T1000 (cell line): ENCODE measurements at regions not wholly inside any gene's neighbourhood (a gene's known extent, or its start where the extent isn't known, plus 50 kb on each side); places are given as distances from the start of the nearest gene placed in this dataset.
"Not testable (repeated sequence)": the region's sequence is repeated elsewhere in the genome, so short reads cannot be mapped to it uniquely, and the experiment has no call there.

Experiments used
- DNase-seq: peaks from one replicate; lab custom pipeline; 2025; ENCODE audit warnings: mixed read lengths; lab: John Stamatoyannopoulos, UW

DNA sequence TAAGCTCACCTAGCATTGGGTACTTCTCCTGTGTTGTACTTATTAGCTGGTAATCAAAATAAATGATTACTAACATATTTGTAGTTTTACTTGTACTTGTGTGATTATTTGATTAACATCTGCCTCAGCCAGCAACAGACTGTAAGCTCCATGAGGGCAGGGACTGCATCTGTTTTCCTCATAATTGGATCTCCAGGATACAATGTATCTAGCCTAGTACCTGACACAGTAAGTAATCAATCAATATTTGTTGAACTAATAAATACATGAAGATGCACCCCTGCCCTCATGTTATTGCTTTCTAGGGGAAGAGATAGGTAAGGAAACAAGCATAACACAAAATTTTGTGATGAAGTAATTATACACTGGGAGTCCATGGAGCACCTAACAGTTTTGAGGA lies 101.5 kb downstream of the TENT5C start:
- DNase-seq: no peak

DNA sequence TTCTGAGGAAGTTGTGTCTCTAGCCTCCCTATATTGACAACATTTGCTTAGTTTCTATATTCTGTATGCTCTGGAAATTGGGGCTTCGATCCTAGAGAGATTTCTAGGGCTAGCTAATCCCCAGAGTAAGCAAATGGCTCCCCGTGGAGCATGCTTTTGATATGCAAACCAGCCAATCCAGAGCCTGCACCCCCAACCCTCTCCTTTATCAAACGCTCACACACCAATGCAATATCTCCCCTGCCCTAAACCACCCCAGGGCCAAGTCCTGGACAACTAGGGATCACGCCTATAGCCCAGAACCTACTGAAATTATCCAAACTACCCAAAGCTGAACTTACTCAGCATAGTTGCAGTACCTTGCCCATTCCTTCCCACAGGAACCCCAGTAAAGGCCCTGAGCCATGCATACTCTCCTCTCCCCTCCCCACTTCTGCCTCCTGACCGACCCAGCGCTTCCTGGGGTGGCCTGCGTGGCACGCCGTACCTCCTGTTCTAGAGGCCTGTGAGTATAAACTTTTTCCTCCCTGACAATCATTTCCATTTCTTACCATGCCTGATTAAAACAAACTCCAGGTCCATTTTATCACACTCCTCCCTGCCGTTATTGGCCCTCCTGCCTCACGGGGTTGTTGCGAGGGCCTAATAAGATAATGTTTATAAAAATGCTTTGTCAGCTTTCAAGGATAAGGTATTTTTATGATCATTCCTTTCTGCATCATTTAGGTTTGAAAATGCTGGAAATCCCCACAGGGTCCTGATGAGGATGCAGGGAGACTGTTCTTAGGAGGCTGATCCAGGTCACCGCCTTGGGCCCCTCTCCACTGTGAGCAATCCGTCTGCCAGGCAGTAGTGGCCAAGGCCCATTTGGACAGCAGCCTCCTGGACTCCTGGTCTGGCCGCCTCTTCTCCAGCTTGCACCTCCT lies 102.7 kb downstream of the TENT5C start:
- DNase-seq: no peak

DNA sequence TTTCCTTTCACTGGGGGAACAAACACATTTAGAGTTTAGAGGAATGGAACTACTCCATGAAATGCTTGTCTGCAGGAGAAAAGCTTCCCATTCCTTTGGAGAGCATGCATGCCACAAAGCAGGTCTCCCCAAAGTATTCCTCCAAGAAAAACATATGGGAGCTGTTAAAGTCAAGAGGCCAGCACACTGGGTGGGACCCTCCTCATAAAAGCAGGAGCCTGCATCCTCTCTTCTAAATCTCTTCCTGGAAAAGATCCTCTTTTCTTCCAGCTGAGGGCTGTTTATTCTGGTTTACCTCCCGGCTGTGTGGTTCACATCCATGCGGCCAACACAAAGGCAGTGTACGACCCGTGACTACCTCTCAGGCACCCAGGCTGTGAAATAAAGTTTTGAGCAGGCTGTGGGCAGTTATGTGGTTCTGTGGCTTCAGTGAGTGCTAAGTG lies 103.4 kb downstream of the TENT5C start:
- DNase-seq: no peak

DNA sequence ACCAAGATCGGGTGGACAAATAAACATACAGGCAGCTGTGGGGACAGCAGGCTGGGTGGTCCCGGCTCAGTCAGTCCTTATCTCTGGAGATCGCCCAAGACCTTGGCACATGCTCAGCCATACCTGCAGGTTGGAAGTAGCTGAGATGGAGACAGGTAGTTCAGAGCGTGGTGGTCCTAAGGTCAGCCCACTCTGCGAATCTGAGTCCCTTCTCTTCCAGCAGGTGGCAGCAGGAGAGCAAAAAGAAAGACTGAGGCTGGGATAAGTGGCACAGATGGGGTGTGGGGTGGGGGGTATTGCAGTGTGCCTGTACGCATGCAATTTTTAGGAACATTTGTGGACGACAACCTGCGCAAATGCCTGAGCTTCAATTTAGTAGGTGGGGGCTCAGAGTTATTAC lies 104.9 kb downstream of the TENT5C start:
- no peak for DNase-seq

DNA sequence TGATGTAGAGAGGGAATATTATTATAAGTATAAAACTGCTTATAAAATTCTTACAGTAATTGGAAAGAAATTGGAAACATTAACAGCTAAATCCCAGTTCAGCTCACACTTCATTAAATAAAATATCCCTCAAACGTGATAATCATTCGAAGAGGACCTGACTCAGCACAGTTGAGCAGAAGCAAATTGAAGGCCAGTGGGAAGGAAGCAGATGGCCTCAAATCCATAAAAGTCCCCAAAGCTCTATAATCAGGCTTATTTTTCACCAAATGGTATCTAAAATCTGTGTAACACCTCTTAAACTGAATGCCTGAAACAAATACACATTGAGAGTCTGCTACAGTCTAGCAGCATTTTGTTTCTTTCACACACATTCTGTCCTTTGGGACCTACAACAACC lies 106.8 kb downstream of the TENT5C start:
- no peak for DNase-seq

DNA sequence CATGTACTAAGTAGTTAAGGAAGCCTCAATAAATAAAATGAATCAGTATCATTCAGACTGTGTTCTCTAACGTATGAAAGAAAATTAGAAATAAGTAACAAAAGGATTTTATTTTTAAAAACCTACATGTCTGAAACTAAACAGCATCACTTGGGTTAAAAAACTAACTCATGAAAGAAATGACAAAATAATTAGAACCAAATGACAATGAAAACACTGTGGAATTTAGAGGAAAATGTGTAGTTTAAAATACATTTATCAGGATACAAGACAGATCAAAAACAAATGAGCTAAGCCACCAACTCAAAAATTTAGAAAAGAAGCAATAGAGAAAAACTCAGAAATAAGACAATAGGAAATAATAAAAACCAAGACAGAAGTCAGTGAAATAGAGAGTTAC lies 108.7 kb downstream of the TENT5C start:
- DNase-seq: no peak

DNA sequence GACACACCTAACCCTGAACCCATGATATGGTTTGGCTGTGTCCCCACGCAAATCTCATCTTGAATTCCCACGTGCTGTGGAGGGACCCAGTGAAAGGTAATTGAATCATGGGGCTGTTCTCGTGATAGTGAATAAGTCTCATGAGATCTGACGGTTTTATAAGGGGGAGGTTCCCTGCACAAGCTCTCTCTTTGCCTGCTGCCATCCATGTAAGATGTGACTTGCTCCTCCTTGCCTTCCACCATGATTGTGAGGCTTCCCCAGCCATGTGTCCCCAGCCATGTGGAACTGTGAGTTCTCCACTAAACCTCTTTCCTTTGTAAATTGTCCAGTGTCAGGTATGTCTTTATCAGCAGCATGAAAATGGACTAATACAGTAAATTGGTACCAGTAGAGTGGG lies 110.2 kb downstream of the TENT5C start:
- not testable (repeated sequence) for DNase-seq

DNA sequence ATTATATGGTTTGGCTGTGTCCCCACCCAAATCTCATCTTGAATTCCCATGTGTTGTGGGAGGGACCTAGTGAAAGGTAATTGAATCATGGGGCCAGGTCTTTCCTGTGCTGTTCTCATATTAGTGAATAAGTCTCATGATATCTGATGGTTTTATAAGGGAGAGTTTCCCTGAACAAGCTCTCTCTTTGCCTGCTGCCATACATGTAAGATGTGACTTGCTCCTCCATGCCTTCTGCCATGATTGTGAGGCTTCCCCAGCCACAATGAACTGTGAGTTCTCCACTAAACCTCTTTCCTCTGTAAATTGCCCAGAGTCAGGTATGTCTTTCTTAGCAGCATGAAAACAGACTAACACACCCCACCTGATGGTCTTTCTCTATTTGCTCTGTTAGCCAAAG lies 112.1 kb downstream of the TENT5C start:
- not testable (repeated sequence) for DNase-seq

DNA sequence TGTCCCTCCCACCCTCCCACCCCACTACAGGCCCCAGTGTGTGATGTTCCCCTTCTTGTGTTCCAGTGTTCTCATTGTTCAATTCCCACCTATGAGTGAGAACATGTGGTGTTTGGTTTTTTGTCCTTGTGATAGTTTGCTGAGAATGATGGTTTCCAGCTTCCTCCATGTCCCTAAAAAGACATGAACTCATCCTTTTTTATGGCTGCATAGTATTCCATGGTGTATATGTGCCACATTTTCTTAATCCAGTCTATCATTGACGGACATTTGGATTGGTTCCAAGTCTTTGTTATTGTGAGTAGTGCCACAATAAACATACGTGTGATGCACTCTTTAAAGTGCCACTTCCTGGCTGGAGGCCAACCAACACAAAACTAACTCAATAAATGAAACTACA lies 112.7 kb downstream of the TENT5C start:
- DNase-seq: not testable (repeated sequence)

DNA sequence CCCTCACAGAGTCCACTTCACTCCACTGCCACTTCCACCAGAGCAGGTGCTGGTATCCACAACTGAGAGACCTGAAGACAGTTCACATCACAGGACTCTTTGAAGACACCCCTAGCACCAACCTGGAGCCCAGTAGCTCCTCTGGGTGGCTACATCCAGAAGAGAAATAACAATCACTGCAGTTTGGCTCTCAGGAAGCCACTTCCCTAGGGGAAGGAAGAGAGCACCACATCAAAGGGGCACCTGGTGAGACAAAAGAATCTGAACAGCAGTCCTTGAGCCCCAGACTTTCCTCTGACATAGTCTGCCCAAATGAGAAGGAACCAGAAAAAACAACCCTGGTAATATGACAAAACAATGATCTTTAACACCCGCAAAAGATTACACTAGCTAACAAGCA lies 113.2 kb downstream of the TENT5C start:
- no peak for DNase-seq

DNA sequence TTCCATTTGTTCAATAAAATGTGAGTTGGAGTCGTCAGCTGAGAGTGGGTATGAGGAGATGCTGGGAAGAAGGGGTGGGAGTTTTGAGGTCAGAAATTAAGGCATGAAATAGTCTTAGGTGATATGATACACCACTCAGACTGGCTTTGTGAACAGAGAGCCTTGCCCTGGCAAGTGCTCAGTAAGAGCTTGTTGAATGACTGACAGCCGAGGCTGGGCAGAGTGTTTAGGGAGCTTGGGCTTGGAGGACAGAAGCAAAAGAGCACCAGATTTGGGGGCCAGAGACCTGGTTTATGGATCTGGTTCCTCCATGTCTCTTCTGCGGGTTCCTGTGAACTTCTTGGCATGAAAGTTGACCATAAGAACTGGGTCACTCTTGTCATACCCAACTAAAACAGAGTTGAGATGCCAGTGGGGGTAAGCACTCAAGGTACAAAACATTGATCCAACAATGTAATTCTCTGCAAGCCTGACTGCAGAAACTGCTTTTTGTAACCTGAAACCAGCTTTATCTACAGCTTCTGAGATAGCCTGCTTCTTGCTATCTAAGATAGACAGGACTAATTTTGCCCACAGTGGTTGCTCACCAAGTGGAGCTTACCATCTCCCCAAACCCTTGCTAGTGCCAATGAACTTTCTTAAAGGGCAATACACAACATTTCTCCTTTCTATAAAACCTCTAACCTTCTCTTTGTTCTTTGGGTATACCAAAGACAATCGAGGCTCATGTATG lies 126.4 kb downstream of the TENT5C start:
- DNase-seq: no peak

DNA sequence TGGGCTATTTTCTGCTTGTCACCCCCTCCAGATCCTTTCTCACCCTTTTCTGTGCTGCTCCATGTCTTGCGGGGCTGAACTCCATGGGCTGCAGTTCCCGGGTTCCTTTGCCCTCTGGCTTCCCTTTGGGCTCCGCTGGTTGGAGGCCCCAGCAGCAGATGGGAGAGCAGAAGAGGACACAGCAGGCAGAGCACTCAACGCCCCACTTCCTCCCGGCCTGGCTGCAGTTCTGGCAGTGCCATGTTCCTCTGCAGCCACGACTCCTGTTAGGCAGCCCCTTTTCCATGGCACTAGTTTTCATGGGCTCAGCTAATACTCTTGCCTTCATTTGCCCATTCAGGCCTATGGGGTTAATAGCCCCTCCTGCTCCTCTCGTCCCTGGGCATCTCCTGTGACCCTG lies 127.1 kb downstream of the TENT5C start:
- DNase-seq: no peak

DNA sequence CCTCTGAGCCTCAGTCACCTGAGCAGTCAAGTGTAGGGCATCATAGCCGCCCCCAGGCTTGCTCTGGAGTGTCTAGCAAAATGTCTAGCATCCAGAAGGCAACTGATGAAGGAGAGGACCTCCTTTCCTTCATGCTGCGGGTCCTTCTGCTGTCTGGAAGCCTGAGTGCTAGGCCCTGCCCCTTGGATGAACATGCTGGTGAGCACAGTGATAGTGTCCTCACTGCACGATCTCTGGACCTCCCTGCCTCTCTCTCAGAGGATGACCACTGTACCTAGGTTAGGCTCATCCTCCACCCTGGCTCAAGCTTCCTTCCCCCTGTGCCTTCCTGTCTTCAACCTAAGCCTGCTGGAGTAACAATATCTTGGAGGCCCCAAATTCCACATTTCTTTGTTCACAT lies 128.6 kb downstream of the TENT5C start:
- DNase-seq: no peak

DNA sequence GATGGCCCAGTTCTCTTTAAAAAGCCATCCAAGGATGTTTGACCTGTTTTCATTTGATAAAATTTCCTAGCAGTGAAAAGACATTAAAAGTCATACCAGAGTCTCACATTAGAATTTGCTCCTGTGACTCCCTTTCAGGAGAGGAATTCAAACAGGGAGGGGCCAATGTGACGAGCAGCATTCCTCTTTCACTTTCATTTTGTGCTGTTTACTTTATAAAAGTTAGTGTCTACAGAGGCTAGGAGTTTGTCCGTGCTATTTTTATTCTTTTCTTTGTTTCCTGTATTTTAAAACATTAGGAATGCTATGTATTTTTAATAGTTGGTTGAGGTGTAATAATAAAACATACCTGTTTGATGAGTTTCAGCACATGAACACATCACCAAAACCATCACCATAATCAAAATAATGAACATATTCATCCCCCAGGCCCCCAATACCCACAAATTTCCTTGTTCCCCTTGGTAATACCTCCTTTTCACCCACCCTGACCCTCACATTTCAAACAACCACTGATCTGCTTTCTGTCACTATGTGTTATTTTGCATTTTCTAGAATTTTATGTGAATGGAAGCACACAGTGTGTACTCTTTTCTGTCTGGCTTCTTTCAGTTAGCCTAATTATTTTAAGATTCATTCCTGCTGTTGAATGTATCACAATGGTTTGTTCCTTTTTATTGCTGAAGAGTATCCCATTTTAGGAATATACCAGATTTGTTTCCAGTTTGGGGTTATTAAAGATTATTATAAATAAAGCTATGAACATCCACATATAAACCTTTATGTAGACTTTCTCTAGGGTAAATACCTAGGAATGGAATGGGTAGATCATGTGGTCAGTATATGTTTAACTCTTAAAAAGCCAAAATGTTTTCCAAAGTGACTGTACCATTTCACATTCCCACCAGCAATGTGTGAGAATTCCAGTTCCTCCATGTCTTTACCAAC lies 129.5 kb downstream of the TENT5C start:
- DNase-seq: peak; percentile 8

DNA sequence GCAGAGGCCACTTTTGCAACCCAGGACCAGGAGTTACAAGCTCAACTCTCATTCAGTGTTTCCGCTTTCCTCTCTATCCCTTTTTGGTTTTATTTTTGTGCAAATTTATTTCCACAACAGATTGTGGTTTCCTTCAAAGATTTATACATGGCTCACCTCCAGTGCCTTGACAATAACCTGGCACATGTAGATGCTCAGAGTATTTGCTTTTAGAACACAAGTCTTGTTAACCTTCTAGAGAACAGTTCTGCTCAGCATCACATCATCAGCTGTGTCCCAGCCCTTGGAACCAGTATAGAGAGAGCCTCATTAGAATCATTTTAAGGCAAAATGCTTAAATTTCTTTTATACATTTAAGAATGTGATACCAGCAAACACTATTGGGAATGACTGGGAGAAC lies 133.7 kb downstream of the TENT5C start:
- no peak for DNase-seq

DNA sequence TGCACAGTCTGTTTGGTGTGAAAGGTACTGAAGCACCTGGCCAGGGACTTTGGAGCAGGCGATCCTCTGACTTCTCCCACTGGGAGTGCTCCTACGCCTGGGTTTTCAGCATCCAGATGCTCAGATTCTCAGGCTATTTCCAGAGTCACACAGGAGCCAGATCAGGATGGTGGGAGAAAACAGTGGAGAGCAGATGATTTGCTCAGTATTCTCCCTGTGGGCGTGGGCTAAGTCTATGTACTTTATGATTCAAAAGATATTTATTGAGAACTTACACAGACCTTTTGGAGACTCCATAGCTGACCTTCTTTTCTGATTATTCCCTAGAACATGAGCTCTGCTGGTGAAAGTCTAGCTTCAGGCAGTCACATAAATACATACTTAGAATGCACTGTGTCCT lies 134.6 kb downstream of the TENT5C start:
- no peak for DNase-seq

DNA sequence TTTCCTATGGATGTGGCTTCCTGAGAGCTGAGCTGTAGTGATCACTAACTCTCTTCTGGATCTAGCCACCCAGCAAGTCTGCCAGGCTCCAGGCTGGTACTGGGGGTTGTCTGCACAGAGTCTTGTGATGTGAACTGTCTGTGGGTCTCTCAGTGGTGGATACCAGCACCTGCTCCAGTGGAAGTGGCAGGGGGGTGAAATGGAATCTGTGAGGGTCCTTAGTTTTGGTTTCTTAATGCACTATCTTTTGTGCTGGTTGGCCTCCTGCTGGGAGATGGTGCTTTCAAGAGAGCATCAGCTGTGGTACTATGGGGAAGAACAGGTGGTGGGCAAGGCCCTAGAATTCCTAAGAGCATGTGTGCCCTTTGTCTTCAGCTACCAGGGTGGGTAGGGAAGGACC lies 140.7 kb downstream of the TENT5C start:
- DNase-seq: not testable (repeated sequence)

DNA sequence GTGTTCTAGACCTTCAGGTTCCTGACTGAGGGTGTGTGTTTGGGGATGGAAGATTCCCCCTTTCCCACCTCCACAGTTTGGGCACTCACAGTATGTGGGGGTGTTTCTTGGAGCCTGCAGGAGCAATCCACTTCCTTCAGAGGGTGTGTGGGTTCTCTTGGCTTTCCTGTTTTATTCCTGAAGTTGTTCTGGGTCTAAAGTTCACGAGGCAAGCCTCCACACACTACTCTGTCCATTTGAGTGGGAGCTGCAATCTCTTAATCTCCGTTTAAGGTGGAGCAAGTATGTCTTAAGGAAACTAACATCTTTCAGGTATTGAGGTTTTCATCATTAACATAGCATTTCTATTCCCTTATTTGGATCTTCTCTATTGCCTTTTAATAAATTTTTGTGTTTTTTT lies 141.8 kb downstream of the TENT5C start:
- no peak for DNase-seq

DNA sequence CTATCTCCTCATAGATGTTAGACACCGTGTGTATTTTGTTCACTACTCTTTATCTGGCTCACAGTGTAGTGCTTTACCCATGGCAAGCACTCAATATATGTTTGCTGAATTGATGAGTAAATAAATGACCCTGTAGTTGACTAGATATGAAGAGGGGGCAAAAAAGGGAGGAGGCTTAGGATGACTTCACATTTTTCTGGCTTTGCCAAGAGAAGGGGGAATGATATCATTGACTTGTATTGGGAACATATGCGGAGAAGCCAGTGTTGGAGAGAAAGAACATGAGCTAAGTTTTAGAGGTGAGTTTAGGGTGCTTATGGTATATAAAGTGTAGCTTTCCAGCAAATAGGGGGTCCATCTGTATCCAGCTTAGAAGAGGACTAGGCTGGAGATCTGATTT lies 145.5 kb downstream of the TENT5C start:
- no peak for DNase-seq

DNA sequence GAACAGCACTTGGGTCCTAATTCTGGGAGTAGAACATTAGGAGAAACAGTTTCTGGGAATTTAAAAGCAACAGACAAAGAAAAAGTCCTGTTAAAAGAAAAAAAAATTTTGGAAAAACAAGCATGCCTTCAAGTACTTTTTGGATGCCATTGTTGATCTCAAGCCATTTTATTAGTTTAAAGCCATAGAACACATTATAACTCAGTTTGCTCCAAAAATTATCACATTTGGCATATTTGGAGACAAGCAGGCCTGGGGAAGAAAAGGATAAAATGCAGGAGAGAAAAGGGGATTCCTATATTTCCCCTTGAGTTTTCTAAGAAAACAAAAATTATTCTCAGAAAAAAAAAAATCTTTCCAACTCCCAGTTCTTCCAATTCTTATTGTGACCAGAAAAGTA lies 146.8 kb downstream of the TENT5C start:
- DNase-seq: no peak

DNA sequence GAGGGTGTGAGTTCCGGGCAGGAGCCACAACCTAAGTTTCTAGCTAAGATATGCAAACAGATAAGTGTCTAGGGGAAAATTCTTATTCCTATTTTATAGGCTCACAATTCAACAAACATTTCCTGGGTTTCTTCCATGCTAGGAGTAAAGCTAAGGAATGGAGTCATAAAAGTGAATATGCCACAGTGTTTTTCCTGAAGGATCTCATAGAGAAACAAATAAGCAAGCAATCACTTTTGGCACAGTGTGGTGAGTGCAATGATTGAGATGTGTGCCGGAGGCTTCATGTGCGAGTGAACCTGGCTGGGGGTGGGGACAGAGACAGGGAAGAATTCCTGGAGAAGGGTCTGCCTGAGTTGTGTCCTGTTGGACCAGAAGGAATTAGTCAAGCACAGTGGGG lies 147.4 kb downstream of the TENT5C start:
- DNase-seq: no peak

DNA sequence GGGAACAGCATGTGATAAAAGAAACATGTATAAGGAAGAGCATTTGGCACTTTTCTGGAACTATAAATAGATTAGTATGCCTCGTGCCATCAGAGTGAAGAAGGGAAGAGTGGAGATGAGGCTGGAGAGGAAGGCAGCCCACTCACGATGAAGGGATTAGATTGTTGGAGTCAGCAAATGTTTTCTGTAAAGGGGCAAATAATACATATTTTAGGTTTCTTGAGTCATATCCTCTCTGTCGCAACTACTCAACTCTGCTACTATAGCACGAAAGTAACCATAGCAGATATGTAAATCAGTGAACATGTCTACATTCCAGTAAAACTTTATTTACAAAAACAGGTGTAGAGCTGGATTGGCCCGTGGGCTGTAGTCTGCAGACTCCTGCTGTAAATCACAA lies 147.8 kb downstream of the TENT5C start:
- DNase-seq: no peak
